K562 (cell line): ENCODE measurements at regions not wholly inside any gene's neighbourhood (a gene's known extent, or its start where the extent isn't known, plus 50 kb on each side); places are given as distances from the start of the nearest gene placed in this dataset.

Source experiments
- ATAC-seq: fragments of 200-7000 bp; cut with Tn5 transposase; 3 replicates; pipeline ENCODE4 v1.9.1; 2020; ENCODE audit warnings: moderate library complexity
- BruUV-seq: library from RNA; stranded (reverse); fragments of 400-500 nt; replicated peaks from 2 replicates; lab custom pipeline; 2021; lab: Mats Ljungman, UMichigan
- CTCF ChIA-PET: fragments of 300-600 bp; formaldehyde crosslinking; extraction: SDS; loops from one replicate; lab custom pipeline; 2021; ENCODE audit warnings: low intra/inter-chr PET ratio; lab: Yijun Ruan, JAX
- POLR2A ChIA-PET: fragments of 300-600, 350-650 bp; sonication (Branson Sonifier 250); formaldehyde crosslinking; extraction: SDS; loops from one replicate; lab custom pipeline; 2021; ENCODE audit warnings: antibody characterized with exemption, inconsistent platforms; lab: Yijun Ruan, JAX
- DNase-seq, 4 experiments: peaks; one replicate each; pipeline versions ENCODE4 v3.0.0 to v3.0.0-alpha.2; 2011 to 2018; ENCODE audit warnings: low spot score in 3 of 4, mixed read lengths in 3 of 4; ENCODE audit errors: extremely low read depth in 1 of 4
- FAIRE-seq: peaks from 2 replicates; lab custom pipeline; 2011; peaks lifted over from hg19 to GRCh38; lab: Jason Lieb, UNC
- H2AFZ ChIP-seq: 2 replicates; pipeline ENCODE4 v1.6.0; 2011; ENCODE audit warnings: low read depth, low read length, control low read depth, inconsistent platforms
- H3K27ac ChIP-seq: fragments of 200-600 bp; 3 replicates; pipeline ENCODE4 v1.8.0; 2011; ENCODE audit warnings: low read depth, mild to moderate bottlenecking, control low read depth, inconsistent platforms, low read length, moderate library complexity, mixed read lengths; ENCODE audit errors: extremely low read depth
- H3K27me3 ChIP-seq, 2 experiments: fragments of 300-600 bp in 1 of 2; 2 replicates in 1 of 2; 3 replicates in 1 of 2; pipeline versions ENCODE4 v1.6.0 to v1.8.0; 2011; ENCODE audit warnings: inconsistent platforms in 2 of 2, low read length in 2 of 2, mild to moderate bottlenecking in 1 of 2, mixed read lengths in 1 of 2, moderate library complexity in 1 of 2; ENCODE audit not compliant: control insufficient read depth in 2 of 2, insufficient read depth in 2 of 2
- H3K36me3 ChIP-seq: fragments of 300-600 bp; 3 replicates; pipeline ENCODE4 v1.8.0; 2011; ENCODE audit warnings: mild to moderate bottlenecking, low read length, inconsistent platforms; ENCODE audit not compliant: control insufficient read depth, insufficient read depth
- H3K4me1 ChIP-seq, 2 experiments: fragments of 200-600 bp in 1 of 2; replicated peaks in 1 of 2; 2 replicates in 1 of 2; 3 replicates in 1 of 2; pipeline versions ENCODE4 v1.5.1 to v1.8.0; 2011; ENCODE audit warnings: inconsistent platforms in 2 of 2, low read length in 2 of 2, mild to moderate bottlenecking in 1 of 2, mixed read lengths in 1 of 2, moderate library complexity in 1 of 2; ENCODE audit not compliant: control insufficient read depth in 2 of 2, insufficient read depth in 2 of 2
- H3K4me2 ChIP-seq: 2 replicates; pipeline ENCODE4 v1.6.1; 2011; ENCODE audit warnings: low read length, control low read depth, inconsistent platforms, mixed read lengths; ENCODE audit not compliant: insufficient read depth
- H3K4me3 ChIP-seq: fragments of 200-600 bp; sonication (generic), shearing (Covaris generic); 2 replicates; pipeline ENCODE4 v1.5.1; 2016; ENCODE audit warnings: control low read depth, inconsistent platforms
- H3K79me2 ChIP-seq: fragments of 200-600 bp; 3 replicates; pipeline ENCODE4 v1.8.0; 2011; ENCODE audit warnings: low read length, inconsistent platforms; ENCODE audit not compliant: control insufficient read depth, insufficient read depth
- H3K9ac ChIP-seq, 2 experiments: 2 replicates each; pipeline versions ENCODE4 v1.6.0 to v1.6.1; 2011; ENCODE audit warnings: low read depth in 2 of 2, low read length in 2 of 2, control low read depth in 1 of 2, inconsistent platforms in 1 of 2, mild to moderate bottlenecking in 1 of 2, mixed read lengths in 1 of 2; ENCODE audit not compliant: insufficient read depth in 1 of 2
- H3K9me1 ChIP-seq: one replicate; pipeline ENCODE4 v1.6.0; 2011; ENCODE audit warnings: inconsistent platforms, mild to moderate bottlenecking, low read length, moderate library complexity; ENCODE audit not compliant: control insufficient read depth, insufficient read depth
- H3K9me3 ChIP-seq: replicated peaks from 2 replicates; pipeline ENCODE4 v1.5.1; 2011; ENCODE audit warnings: low read depth, low read length, inconsistent platforms; ENCODE audit not compliant: control insufficient read depth, insufficient read depth
- H4K20me1 ChIP-seq: replicated peaks from 2 replicates; pipeline ENCODE4 v1.6.1; 2011; ENCODE audit warnings: low read length, inconsistent platforms, mixed read lengths; ENCODE audit not compliant: control insufficient read depth, insufficient read depth
- MTA3 ChIP-seq: fragments of 450-650 bp; formaldehyde crosslinking; IDR thresholded peaks from 2 replicates; pipeline ENCODE4 v1.6.1; 2017; ENCODE audit warnings: mild to moderate bottlenecking, borderline replicate concordance
- MYC ChIP-seq, 2 experiments: fragments of 250-450 bp in 1 of 2; sonication (Bioruptor Pico) in 1 of 2; IDR thresholded peaks; 2 replicates each; pipeline versions ENCODE4 v1.5.1 to v1.6.1; 2012 to 2021; ENCODE audit warnings: low read depth in 2 of 2, borderline replicate concordance in 1 of 2, improper control_type of control experiment in 1 of 2, low read length in 1 of 2, mild to moderate bottlenecking in 1 of 2, moderate library complexity in 1 of 2
- SIRT6 ChIP-seq: IDR thresholded peaks from one replicate; pipeline ENCODE4 v1.6.1; 2012; ENCODE audit warnings: low read depth, mild to moderate bottlenecking, control low read depth, inconsistent platforms, low read length, moderate library complexity
- ZC3H8 ChIP-seq: fragments of 450-650 bp; IDR thresholded peaks from 2 replicates; pipeline ENCODE4 v1.6.1; 2017
- ZSCAN29 ChIP-seq: fragments of 450-650 bp; IDR thresholded peaks from 2 replicates; pipeline ENCODE4 v1.6.1; 2017
- WGBS: fragments of 100-300 bp; shearing (Covaris generic); methylation state at CpG from one replicate; pipeline ENCODE4 v1.1.6; 2016; ENCODE audit warnings: low coverage, mixed read lengths; ENCODE audit not compliant: insufficient coverage; ENCODE audit errors: missing lambda C conversion rate; 5-methylcytosine and 5-hydroxymethylcytosine counted together
- in situ Hi-C: fragments of 300-500 bp; cut with MboI; formaldehyde crosslinking; loops from 4 replicates; pipeline ENCODE4 v1.15.0; 2018; ENCODE audit warnings: inconsistent platforms, mixed read lengths
- intact Hi-C: fragments of 100-400 bp; cut with micrococcal nuclease; formaldehyde crosslinking; loops from 2 replicates; pipeline ENCODE4 v1.14.2; 2022
- TF ChIP-seq, protein P1 (sequence below): fragments of 150-350 bp; conservative IDR thresholded peaks from 2 replicates; pipeline ENCODE4 v1.6.1; 2014; ENCODE audit warnings: low read length

DNA sequence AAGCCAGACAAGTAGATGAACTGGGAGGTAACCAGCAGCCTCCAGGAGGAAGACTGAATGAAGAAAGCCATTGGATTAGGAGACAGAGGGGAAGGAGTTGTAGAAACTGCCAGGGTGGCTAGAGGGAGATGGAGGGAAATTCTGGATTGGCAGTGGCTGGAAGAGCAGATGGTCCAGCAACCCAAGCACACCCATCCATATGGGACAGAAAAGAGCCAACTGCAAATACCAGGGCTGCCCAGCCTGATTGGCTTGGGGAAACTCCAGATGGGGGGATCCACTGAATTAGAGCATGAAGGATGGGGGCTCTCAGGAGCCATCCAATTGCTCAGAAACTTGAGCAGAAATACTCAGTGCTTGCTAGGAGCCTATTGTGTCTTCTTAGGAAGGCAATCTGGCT is 173.5 kb upstream of the EPB41L3 start (continued):
- TF ChIP-seq, protein P1, sequence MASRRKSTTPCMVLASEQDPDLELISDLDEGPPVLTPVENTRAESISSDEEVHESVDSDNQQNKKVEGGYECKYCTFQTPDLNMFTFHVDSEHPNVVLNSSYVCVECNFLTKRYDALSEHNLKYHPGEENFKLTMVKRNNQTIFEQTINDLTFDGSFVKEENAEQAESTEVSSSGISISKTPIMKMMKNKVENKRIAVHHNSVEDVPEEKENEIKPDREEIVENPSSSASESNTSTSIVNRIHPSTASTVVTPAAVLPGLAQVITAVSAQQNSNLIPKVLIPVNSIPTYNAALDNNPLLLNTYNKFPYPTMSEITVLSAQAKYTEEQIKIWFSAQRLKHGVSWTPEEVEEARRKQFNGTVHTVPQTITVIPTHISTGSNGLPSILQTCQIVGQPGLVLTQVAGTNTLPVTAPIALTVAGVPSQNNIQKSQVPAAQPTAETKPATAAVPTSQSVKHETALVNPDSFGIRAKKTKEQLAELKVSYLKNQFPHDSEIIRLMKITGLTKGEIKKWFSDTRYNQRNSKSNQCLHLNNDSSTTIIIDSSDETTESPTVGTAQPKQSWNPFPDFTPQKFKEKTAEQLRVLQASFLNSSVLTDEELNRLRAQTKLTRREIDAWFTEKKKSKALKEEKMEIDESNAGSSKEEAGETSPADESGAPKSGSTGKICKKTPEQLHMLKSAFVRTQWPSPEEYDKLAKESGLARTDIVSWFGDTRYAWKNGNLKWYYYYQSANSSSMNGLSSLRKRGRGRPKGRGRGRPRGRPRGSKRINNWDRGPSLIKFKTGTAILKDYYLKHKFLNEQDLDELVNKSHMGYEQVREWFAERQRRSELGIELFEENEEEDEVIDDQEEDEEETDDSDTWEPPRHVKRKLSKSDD: no peak
- TF ChIP-seq ZC3H8 (no peak), SIRT6 (no peak)

DNA sequence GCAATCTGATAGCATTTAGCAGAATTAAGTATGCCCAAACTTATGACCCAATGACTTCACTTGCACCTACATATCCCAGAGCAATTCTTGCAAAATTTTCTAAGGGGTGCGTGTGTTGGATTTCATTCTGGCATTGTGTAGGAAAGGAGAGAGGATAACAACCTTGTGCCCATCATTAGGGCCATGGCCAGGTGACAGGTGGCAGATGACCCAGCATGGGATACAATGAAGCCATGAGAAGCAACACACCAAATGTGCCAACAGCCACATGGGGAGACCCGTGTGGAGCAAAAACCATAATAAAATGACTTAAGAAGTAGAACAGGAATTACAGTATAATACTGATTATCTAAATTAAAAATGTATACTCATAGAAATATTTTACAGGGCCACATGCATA is 166.9 kb upstream of the EPB41L3 start:
- no TSS peak for BruUV-seq
- no peaks in the 10 kb centered on the region for H3K36me3 ChIP-seq
- no peak overlapping the region for H3K4me2 ChIP-seq
- no peaks in the 10 kb centered on the region for H4K20me1 ChIP-seq
- ATAC-seq (no peak), DNase-seq (no peak)
- no peak overlapping the region for H3K27ac ChIP-seq
- POLR2A ChIA-PET: no interaction called here
- in situ Hi-C loops: no loop called here
- no peaks in the 10 kb centered on the region for H3K27me3 ChIP-seq
- no peak overlapping the region for H3K9ac ChIP-seq
- no peak overlapping the region for H3K4me3 ChIP-seq
- 0% methylated on average over 2 of the region's 2 CpGs for WGBS
- H3K79me2 ChIP-seq: no peaks in the 10 kb centered on the region
- intact Hi-C loops: no loop called here
- H3K9me1 ChIP-seq: no peaks in the 10 kb centered on the region
- CTCF ChIA-PET: no interaction called here
- TF ChIP-seq MTA3: no peak
- TF ChIP-seq MYC (IDR thresholded peaks at IDR 0.05; ENCODE audit: low read depth, low read length): no peak
- TF ChIP-seq MYC (CRISPR knock-in tag; IDR thresholded peaks at IDR 0.05; ENCODE audit: borderline replicate concordance, low read depth): no peak
- TF ChIP-seq ZSCAN29: no peak
- TF ChIP-seq, all 486 proteins: peak for 0
- no peak for FAIRE-seq
- Histone ChIP-seq H3K4me1 (no peaks in the 10 kb centered on the region), H3K9me3 (no peaks in the 10 kb centered on the region; the same call in 1 of the 2 replicates), H2AFZ (no peak overlapping the region)
